ENCODE measurements at regions not wholly inside any gene's neighbourhood (a gene's known extent, or its start where the extent isn't known, plus 50 kb on each side); places are given as distances from the start of the nearest gene placed in this dataset.
"Not testable (repeated sequence)": the region's sequence is repeated elsewhere in the genome, so short reads cannot be mapped to it uniquely, and the experiment has no call there.

- H3K4me3 ChIP-seq (ENCODE audit: low read depth, low read length), result no peak overlapping the region
- TF ChIP-seq CTCF (IDR thresholded peaks at IDR 0.05; ENCODE audit: control insufficient read depth, extremely low read depth, insufficient read depth), result no peak
- DNase-seq (ENCODE audit: low read depth), result no peak
Measured at GRCh38 chr11:100498780-100499179, 188.3 kb upstream of the ARHGAP42 start.

GRCh38 chr11:100501450-100501849 lies 185.6 kb upstream of the ARHGAP42 start:
- TF ChIP-seq CTCF (IDR thresholded peaks at IDR 0.05; ENCODE audit: control insufficient read depth, extremely low read depth, insufficient read depth), result no peak
- no peak for DNase-seq (ENCODE audit: low read depth)
- H3K4me3 ChIP-seq (ENCODE audit: low read depth, low read length), result no peak overlapping the region

- no peak for TF ChIP-seq CTCF (IDR thresholded peaks at IDR 0.05; ENCODE audit: control insufficient read depth, extremely low read depth, insufficient read depth)
- H3K4me3 ChIP-seq (ENCODE audit: low read depth, low read length), result no peak overlapping the region
- DNase-seq (ENCODE audit: low read depth), result no peak
Measured at GRCh38 chr11:100512475-100512874, 174.6 kb upstream of the ARHGAP42 start.

GRCh38 chr11:100515087-100515486 lies 172.0 kb upstream of the ARHGAP42 start:
- no peak for TF ChIP-seq CTCF (IDR thresholded peaks at IDR 0.05; ENCODE audit: control insufficient read depth, extremely low read depth, insufficient read depth)
- no peak for DNase-seq (ENCODE audit: low read depth)
- no peak overlapping the region for H3K4me3 ChIP-seq (ENCODE audit: low read depth, low read length)

GRCh38 chr11:100525197-100525596 lies 161.9 kb upstream of the ARHGAP42 start:
- TF ChIP-seq CTCF (IDR thresholded peaks at IDR 0.05; ENCODE audit: control insufficient read depth, extremely low read depth, insufficient read depth), result no peak
- DNase-seq (ENCODE audit: low read depth), result no peak
- H3K4me3 ChIP-seq (ENCODE audit: low read depth, low read length), result no peak overlapping the region

- H3K4me3 ChIP-seq (ENCODE audit: low read depth, low read length), result no peak overlapping the region
- no peak for DNase-seq (ENCODE audit: low read depth)
- peak; percentile 45 for TF ChIP-seq CTCF (IDR thresholded peaks at IDR 0.05; ENCODE audit: control insufficient read depth, extremely low read depth, insufficient read depth)
Measured at GRCh38 chr11:100525635-100526034, 161.5 kb upstream of the ARHGAP42 start.

- H3K4me3 ChIP-seq (ENCODE audit: low read depth, low read length), result no peak overlapping the region
- no peak for TF ChIP-seq CTCF (IDR thresholded peaks at IDR 0.05; ENCODE audit: control insufficient read depth, extremely low read depth, insufficient read depth)
- DNase-seq (ENCODE audit: low read depth), result no peak
Measured at GRCh38 chr11:100528872-100529416, 158.1 kb upstream of the ARHGAP42 start.

GRCh38 chr11:100531290-100531689 lies 155.8 kb upstream of the ARHGAP42 start:
- not testable (repeated sequence) for DNase-seq (ENCODE audit: low read depth); H3K4me3 ChIP-seq (ENCODE audit: low read depth, low read length)

All from LNCaP clone FGC (cell line).